Pancreas (tissue), 10 donors: ENCODE measurements at regions not wholly inside any gene's neighbourhood (a gene's known extent, or its start where the extent isn't known, plus 50 kb on each side); places are given as distances from the start of the nearest gene placed in this dataset.

ENCODE experiments used
- ATAC-seq, 4 donors: fragments of 200-7000 bp; cut with Tn5 transposase; one replicate each; pipeline versions ENCODE4 v1.8.0 to v1.9.1; 2020; ENCODE audit warnings: mild to moderate bottlenecking in 4 of 4, moderate library complexity in 4 of 4
- DNase-seq, 6 donors: peaks; one replicate each; pipeline ENCODE4 v3.0.0-alpha.2; 2020
- FAIRE-seq: peaks from 2 replicates; lab custom pipeline; 2012; peaks lifted over from hg19 to GRCh38; lab: Jason Lieb, UNC
- H3K27ac ChIP-seq, 4 donors: fragments of 200-600 bp; sonication (generic); 1 replicate in 3 of 4; 2 replicates in 1 of 4; pipeline versions ENCODE4 v1.5.0 to v1.8.0; 2020
- H3K27me3 ChIP-seq, 4 donors: fragments of 200-600 bp; one replicate each; pipeline ENCODE4 v1.8.0; 2021
- H3K36me3 ChIP-seq, 3 donors: fragments of 200-600 bp; sonication (generic) in 1 of 3; one replicate each; pipeline versions ENCODE4 v1.5.0 to v1.8.0; 2020 to 2021
- H3K4me1 ChIP-seq, 3 donors: fragments of 200-600 bp; one replicate each; pipeline ENCODE4 v1.8.0; 2021
- H3K4me3 ChIP-seq, 4 donors: fragments of 200-600 bp; sonication (generic) in 2 of 4; one replicate each; pipeline versions ENCODE4 v1.5.0 to v1.8.0; 2020 to 2021
- H3K9me3 ChIP-seq, 4 donors: fragments of 200-600 bp; one replicate each; pipeline ENCODE4 v1.8.0; 2021
- CTCF ChIP-seq, 4 donors: fragments of 200-600 bp; sonication (generic) in 3 of 4; IDR thresholded peaks; one replicate each; pipeline versions ENCODE4 v1.5.0 to v1.8.0; 2021; ENCODE audit warnings: antibody characterized with exemption in 4 of 4
- WGBS, 2 donors: extraction: QIAGEN DNeasy Blood & Tissue Kit; methylation state at CpG; one replicate each; pipeline ENCODE4 v1.1.7; 2013; 5-methylcytosine and 5-hydroxymethylcytosine counted together
- intact Hi-C, 3 donors: fragments of 100-400 bp; cut with DNase I; formaldehyde crosslinking; loops; one replicate each; pipeline versions ENCODE4 v1.11.1 to v1.14.2; 2022
- donor health status: healthy with polysubstance abuse.
- donor health status: DM: no; HTN: no; CAD: no; lungs with moderate emphysema.
- donor health status: DM: no; HTN: no; CAD: no.
- donor health status: control.
- donor health status: control.
- donor health status: Bipolar disorder and iron deficiency.
- donor health status: DM: yes; HTN: yes; CAD: no.
- donor health status: DM: no; HTN: no; CAD: no.
- donor health status: DM: no; HTN: no; CAD: no.
- donor health status: DM: yes; HTN: yes; CAD: no.

DNA sequence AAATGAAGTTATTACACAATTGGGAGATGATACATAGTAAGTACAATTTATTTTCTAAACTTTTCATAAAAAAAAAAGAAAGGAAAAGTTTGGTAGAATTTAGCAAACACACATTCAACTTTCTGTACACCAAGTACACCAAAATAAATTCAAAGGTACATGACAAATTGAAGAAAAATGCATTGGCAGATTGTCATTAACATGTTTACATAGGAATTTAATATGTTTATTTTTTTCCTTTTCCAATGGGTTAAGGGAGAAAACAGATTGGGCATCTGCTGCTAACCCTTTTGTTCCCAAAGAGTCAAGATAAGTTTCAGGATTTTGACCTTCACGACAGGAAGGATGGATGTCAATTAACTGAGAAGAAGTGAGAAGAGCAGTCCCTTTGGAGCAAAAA, 620.4 kb downstream of the XIRP2 start:
- FAIRE-seq (no peak), DNase-seq (no peak), ATAC-seq (no peak)
- H3K4me3 ChIP-seq, result no peak overlapping the region
- 35 to 40% methylated on average over 1 of the region's 1 CpG for WGBS, 2 donors
- intact Hi-C loops, result no loop called here
- H3K4me1 ChIP-seq, result no peaks in the 10 kb centered on the region
- no peaks in the 10 kb centered on the region for H3K27me3 ChIP-seq
- no peaks in the 10 kb centered on the region for H3K36me3 ChIP-seq
- H3K27ac ChIP-seq, result no peak overlapping the region
- TF ChIP-seq CTCF (IDR thresholded peaks at IDR 0.05), result no peak
- H3K9me3 ChIP-seq, result no peaks in the 10 kb centered on the region

- Histone ChIP-seq H3K4me3 (no peak overlapping the region), H3K4me1 (no peaks in the 10 kb centered on the region), H3K27me3 (no peaks in the 10 kb centered on the region), H3K9me3 (no peaks in the 10 kb centered on the region), H3K27ac (no peak overlapping the region), H3K36me3 (no peaks in the 10 kb centered on the region)
- DNase-seq (no peak), ATAC-seq (no peak), FAIRE-seq (no peak)
- WGBS, 2 donors, result 69 to 83% methylated on average over 1 of the region's 1 CpG
- intact Hi-C loops, result no loop called here
- no peak for TF ChIP-seq CTCF (IDR thresholded peaks at IDR 0.05)
Observed at GRCh38 chr2:167506395-167506794, 618.1 kb downstream of the XIRP2 start.

DNA sequence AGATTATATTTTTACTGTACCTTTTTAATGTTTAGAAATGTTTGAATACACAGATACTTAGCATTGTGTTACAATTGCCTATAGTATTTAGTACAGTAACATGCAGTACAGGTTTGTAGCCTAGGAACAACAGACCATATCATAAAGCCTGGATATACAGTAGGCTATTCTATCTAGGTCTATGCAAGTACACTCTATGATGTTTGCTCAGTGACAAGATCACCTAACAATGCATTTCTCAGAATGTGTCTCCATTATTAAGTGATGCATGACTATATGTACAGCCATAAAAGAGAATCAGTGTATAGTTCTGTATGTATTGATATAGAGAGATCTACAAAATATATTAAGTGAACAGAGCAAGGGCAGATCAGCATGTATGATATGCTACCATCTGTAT, 616.4 kb downstream of the XIRP2 start:
- H3K36me3 ChIP-seq, result no peaks in the 10 kb centered on the region
- H3K9me3 ChIP-seq, result no peaks in the 10 kb centered on the region
- ATAC-seq (no peak), FAIRE-seq (no peak), DNase-seq (no peak)
- TF ChIP-seq CTCF (IDR thresholded peaks at IDR 0.05), result no peak
- no peak overlapping the region for H3K27ac ChIP-seq
- no peak overlapping the region for H3K4me3 ChIP-seq
- no peaks in the 10 kb centered on the region for H3K4me1 ChIP-seq
- no peaks in the 10 kb centered on the region for H3K27me3 ChIP-seq
- intact Hi-C loops, result no loop called here

DNA sequence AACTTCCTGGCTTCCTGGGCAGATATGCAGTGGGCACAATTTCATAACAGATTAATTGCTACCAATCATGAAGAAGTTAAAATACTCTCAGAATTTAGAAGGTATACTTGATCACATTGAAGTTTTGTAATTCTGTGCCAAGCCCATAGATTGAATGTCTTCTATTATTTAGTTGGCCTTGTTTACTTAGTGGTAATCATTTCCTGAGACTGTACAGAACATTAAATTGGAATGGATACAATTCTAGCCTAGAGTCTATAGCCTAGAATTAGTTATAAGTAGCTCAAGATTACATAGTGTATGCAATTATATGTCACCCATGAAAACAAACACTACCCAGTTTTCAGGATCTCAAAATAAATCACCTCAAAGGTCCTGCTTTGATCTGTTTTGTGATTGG, 615.8 kb downstream of the XIRP2 start:
- no peak overlapping the region for H3K27ac ChIP-seq
- H3K9me3 ChIP-seq, result no peaks in the 10 kb centered on the region
- FAIRE-seq (no peak), ATAC-seq (no peak), DNase-seq (no peak)
- no peaks in the 10 kb centered on the region for H3K36me3 ChIP-seq
- no peak for TF ChIP-seq CTCF (IDR thresholded peaks at IDR 0.05)
- H3K27me3 ChIP-seq, result no peaks in the 10 kb centered on the region
- H3K4me3 ChIP-seq, result no peak overlapping the region
- intact Hi-C loops, result no loop called here
- no peaks in the 10 kb centered on the region for H3K4me1 ChIP-seq

GRCh38 chr2:167501618-167502017, 613.3 kb downstream of the XIRP2 start:
- intact Hi-C loops, result no loop called here
- Histone ChIP-seq H3K9me3 (no peaks in the 10 kb centered on the region), H3K36me3 (no peaks in the 10 kb centered on the region), H3K27me3 (no peaks in the 10 kb centered on the region), H3K27ac (no peak overlapping the region), H3K4me3 (no peak overlapping the region), H3K4me1 (no peaks in the 10 kb centered on the region)
- 80 to 87% methylated on average over 1 of the region's 1 CpG for WGBS, 2 donors
- ATAC-seq (no peak), DNase-seq (no peak), FAIRE-seq (no peak)
- TF ChIP-seq CTCF (IDR thresholded peaks at IDR 0.05), result no peak
